CD4-positive, alpha-beta T cell treated with Interleukin-6 for 4 hours (primary cell): ENCODE measurements at regions not wholly inside any gene's neighbourhood (a gene's known extent, or its start where the extent isn't known, plus 50 kb on each side); places are given as distances from the start of the nearest gene placed in this dataset.

ENCODE experiments used
- DNase-seq: peaks from one replicate; pipeline ENCODE4 v3.0.0-alpha.2; 2020; ENCODE audit warnings: mixed read lengths

GRCh38 chr18:71189581-71189980, 900.7 kb downstream of the SOCS6 start:
- no peak for DNase-seq

GRCh38 chr18:71168557-71169145, 879.8 kb downstream of the SOCS6 start:
- DNase-seq = no peak

- no peak for DNase-seq
These were observed 847.6 kb downstream of the SOCS6 start for GRCh38 chr18:71136487-71136886.

- DNase-seq = no peak
These were observed 845.3 kb downstream of the SOCS6 start for GRCh38 chr18:71134122-71134521.

GRCh38 chr18:71131918-71132317, 843.1 kb downstream of the SOCS6 start:
- DNase-seq = no peak

- DNase-seq = no peak
These were observed 841.5 kb downstream of the SOCS6 start for GRCh38 chr18:71130351-71130750.

- DNase-seq = no peak
These were observed 836.7 kb downstream of the SOCS6 start for GRCh38 chr18:71125581-71125980.

GRCh38 chr18:71116535-71116934, 827.7 kb downstream of the SOCS6 start:
- DNase-seq = no peak

GRCh38 chr18:71115261-71115660, 826.4 kb downstream of the SOCS6 start:
- DNase-seq = no peak

- no peak for DNase-seq
These were observed 825.8 kb downstream of the SOCS6 start for GRCh38 chr18:71114550-71115210.

- DNase-seq = no peak
These were observed 818.4 kb downstream of the SOCS6 start for GRCh38 chr18:71107244-71107643.

GRCh38 chr18:71106701-71107100, 817.9 kb downstream of the SOCS6 start:
- no peak for DNase-seq

GRCh38 chr18:71105994-71106546, 817.2 kb downstream of the SOCS6 start:
- no peak for DNase-seq

- no peak for DNase-seq
These were observed 816.4 kb downstream of the SOCS6 start for GRCh38 chr18:71105078-71105819.

GRCh38 chr18:71079606-71080005, 790.8 kb downstream of the SOCS6 start:
- no peak for DNase-seq

- DNase-seq = no peak
These were observed 788.6 kb downstream of the SOCS6 start for GRCh38 chr18:71077451-71077850.

GRCh38 chr18:71075147-71075546, 786.3 kb downstream of the SOCS6 start:
- DNase-seq = no peak

- no peak for DNase-seq
These were observed 779.5 kb downstream of the SOCS6 start for GRCh38 chr18:71068338-71068737.

- no peak for DNase-seq
These were observed 761.0 kb downstream of the SOCS6 start for GRCh38 chr18:71049893-71050292.

GRCh38 chr18:71047882-71048281, 759.0 kb downstream of the SOCS6 start:
- DNase-seq = no peak

- DNase-seq = no peak
These were observed 756.7 kb downstream of the SOCS6 start for GRCh38 chr18:71045331-71046065.

GRCh38 chr18:71040161-71040560, 751.3 kb downstream of the SOCS6 start:
- DNase-seq = no peak

- no peak for DNase-seq
These were observed 749.4 kb downstream of the SOCS6 start for GRCh38 chr18:71038196-71038595.
